Type B pancreatic cell (in vitro differentiated cells): ENCODE measurements at regions not wholly inside any gene's neighbourhood (a gene's known extent, or its start where the extent isn't known, plus 50 kb on each side); places are given as distances from the start of the nearest gene placed in this dataset.
"Not testable (repeated sequence)": the region's sequence is repeated elsewhere in the genome, so short reads cannot be mapped to it uniquely, and the experiment has no call there.

ENCODE experiments used
- DNase-seq: peaks from one replicate; pipeline ENCODE4 v3.0.0; 2021; ENCODE audit warnings: mixed read lengths; ENCODE audit not compliant: unreplicated experiment; ENCODE audit errors: extremely low spot score
- H3K27ac Mint-ChIP-seq: 2 replicates; pipeline ENCODE4 v1.8.0; 2021; ENCODE audit warnings: mild to moderate bottlenecking, mixed read lengths
- H3K27me3 Mint-ChIP-seq: 2 replicates; pipeline ENCODE4 v1.8.0; 2021; ENCODE audit warnings: mixed read lengths
- H3K36me3 Mint-ChIP-seq: 2 replicates; pipeline ENCODE4 v1.8.0; 2021; ENCODE audit warnings: mixed read lengths
- H3K4me1 Mint-ChIP-seq: one replicate; pipeline ENCODE4 v1.8.0; 2021; ENCODE audit warnings: mixed read lengths; ENCODE audit not compliant: unreplicated experiment
- H3K4me3 Mint-ChIP-seq: 2 replicates; pipeline ENCODE4 v1.8.0; 2021; ENCODE audit warnings: mild to moderate bottlenecking, mixed read lengths
- H3K9me3 Mint-ChIP-seq: 2 replicates; pipeline ENCODE4 v1.8.0; 2021; ENCODE audit warnings: mixed read lengths
- TF ChIP-seq, protein P1 (sequence below): fragments of 200-600 bp; sonication (generic); conservative IDR thresholded peaks from 2 replicates; pipeline ENCODE4 v1.5.0; 2021; ENCODE audit warnings: antibody characterized with exemption, mild to moderate bottlenecking

DNA sequence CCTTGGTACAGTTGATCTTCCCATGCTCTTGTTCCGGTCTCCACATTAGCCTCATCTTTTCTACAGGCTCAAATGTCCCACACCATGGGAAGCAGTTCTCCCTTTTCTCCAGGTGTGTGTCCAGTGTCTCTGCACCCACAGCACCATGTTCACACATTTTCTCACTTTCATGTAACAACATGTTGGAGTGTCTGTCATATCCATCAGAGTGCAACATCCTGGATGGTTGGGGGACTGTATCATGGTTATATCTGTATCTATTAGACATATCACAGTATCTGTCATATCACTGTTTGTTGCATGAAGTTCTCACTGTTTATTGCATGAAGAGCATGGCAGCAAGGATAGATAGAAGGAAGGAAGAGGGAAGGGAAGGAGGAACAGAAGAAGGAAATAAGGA is 635.6 kb downstream of the EPM2A start:
- no peaks in the 10 kb centered on the region for H3K36me3 Mint-ChIP-seq
- no peak for DNase-seq
- no peak overlapping the region for H3K4me3 Mint-ChIP-seq

DNA sequence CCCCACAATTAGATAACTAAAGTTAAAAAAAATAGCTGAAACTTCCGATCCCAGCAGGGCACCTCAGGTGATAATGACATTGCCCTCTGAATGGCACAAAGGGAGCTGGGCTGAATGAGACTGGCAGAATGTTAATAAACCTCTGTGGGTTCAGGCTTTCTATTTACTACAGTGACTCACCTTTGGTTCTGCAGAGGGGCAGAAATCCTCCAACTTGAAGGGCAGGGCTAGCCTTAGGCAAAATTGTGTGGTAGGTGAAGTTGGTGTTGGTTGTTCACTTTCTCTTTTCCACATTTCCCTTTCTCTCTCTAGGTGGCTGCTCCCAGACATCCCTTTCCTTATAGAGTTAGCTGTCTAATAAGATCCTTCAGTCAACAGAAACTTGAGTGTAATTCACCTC is 625.2 kb downstream of the EPM2A start:
- Mint-ChIP-seq H3K27ac (no peak overlapping the region), H3K27me3 (peaks cover 41% of the 10 kb centered on the region), H3K36me3 (no peaks in the 10 kb centered on the region), H3K4me1 (no peaks in the 10 kb centered on the region), H3K9me3 (no peaks in the 10 kb centered on the region), H3K4me3 (no peak overlapping the region)
- TF ChIP-seq, protein P1, sequence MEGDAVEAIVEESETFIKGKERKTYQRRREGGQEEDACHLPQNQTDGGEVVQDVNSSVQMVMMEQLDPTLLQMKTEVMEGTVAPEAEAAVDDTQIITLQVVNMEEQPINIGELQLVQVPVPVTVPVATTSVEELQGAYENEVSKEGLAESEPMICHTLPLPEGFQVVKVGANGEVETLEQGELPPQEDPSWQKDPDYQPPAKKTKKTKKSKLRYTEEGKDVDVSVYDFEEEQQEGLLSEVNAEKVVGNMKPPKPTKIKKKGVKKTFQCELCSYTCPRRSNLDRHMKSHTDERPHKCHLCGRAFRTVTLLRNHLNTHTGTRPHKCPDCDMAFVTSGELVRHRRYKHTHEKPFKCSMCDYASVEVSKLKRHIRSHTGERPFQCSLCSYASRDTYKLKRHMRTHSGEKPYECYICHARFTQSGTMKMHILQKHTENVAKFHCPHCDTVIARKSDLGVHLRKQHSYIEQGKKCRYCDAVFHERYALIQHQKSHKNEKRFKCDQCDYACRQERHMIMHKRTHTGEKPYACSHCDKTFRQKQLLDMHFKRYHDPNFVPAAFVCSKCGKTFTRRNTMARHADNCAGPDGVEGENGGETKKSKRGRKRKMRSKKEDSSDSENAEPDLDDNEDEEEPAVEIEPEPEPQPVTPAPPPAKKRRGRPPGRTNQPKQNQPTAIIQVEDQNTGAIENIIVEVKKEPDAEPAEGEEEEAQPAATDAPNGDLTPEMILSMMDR, result no peak
- no peak for DNase-seq

More for the DNA sequence above, 635.6 kb downstream of the EPM2A start:
- no peak overlapping the region for H3K27ac Mint-ChIP-seq
- TF ChIP-seq, protein P1, result no peak
- peaks cover 5% of the 10 kb centered on the region for H3K9me3 Mint-ChIP-seq
- no peaks in the 10 kb centered on the region for H3K4me1 Mint-ChIP-seq
- no peaks in the 10 kb centered on the region for H3K27me3 Mint-ChIP-seq

DNA sequence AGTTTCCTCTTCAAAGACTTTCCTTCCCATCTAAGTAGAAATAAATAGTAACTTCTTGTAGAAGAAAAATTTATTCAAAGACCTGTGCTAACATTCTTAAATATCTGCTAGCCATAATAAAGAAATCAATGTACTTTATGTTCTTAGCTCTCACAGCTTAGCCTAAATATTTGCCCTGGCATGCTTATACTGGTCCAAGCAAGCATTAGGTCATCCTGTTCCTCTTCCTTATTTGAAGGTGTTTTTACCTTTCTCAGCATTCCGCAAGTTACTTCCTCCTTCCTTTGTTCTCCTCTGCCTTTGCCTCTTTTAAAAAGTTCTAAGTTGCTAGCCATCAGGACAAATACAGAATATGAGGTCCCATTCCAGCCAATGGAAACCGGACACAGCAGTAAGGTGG is 623.9 kb downstream of the EPM2A start:
- H3K9me3 Mint-ChIP-seq, H3K4me1 Mint-ChIP-seq, H3K4me3 Mint-ChIP-seq, H3K36me3 Mint-ChIP-seq, DNase-seq, H3K27ac Mint-ChIP-seq: not testable (repeated sequence)
- H3K27me3 Mint-ChIP-seq, result peaks cover 41% of the 10 kb centered on the region

- no peaks in the 10 kb centered on the region for H3K36me3 Mint-ChIP-seq
- H3K4me1 Mint-ChIP-seq, result no peaks in the 10 kb centered on the region
- TF ChIP-seq, protein P1, result no peak
- peaks cover 35% of the 10 kb centered on the region for H3K27me3 Mint-ChIP-seq
- no peak overlapping the region for H3K4me3 Mint-ChIP-seq
- H3K9me3 Mint-ChIP-seq, result no peaks in the 10 kb centered on the region
- H3K27ac Mint-ChIP-seq, result no peak overlapping the region
- DNase-seq, result no peak
Measured at GRCh38 chr6:145112711-145113148, 622.6 kb downstream of the EPM2A start.

DNA sequence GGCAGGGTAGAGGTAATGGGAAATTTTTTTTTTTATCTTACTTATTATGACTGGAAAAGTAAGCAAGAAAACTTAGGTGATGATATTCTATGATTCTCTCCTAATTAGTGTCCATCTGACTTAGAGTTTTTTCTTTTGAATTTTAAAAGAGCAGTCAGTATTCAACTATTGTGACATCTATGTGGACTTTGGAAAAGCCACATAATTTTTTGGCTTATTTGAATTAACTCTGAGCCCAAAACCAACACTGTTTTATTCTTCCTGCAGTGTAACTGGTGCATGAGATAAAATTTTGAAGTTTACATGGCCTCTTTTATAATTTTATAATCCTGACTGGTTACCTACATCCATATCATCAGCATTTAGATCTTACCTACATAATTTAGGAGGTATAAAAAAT is 619.7 kb downstream of the EPM2A start:
- TF ChIP-seq, protein P1, result no peak
- no peak overlapping the region for H3K27ac Mint-ChIP-seq
- H3K9me3 Mint-ChIP-seq, result no peaks in the 10 kb centered on the region
- no peak overlapping the region for H3K4me3 Mint-ChIP-seq
- DNase-seq, result no peak
- no peaks in the 10 kb centered on the region for H3K4me1 Mint-ChIP-seq
- no peaks in the 10 kb centered on the region for H3K36me3 Mint-ChIP-seq
- peaks cover 35% of the 10 kb centered on the region for H3K27me3 Mint-ChIP-seq

GRCh38 chr6:145116591-145117178 is 618.6 kb downstream of the EPM2A start:
- H3K27me3 Mint-ChIP-seq, result peaks cover 32% of the 10 kb centered on the region
- TF ChIP-seq, protein P1, result no peak
- DNase-seq, result no peak
- H3K9me3 Mint-ChIP-seq, result no peaks in the 10 kb centered on the region
- H3K36me3 Mint-ChIP-seq, result no peaks in the 10 kb centered on the region
- H3K4me1 Mint-ChIP-seq, result no peaks in the 10 kb centered on the region
- H3K27ac Mint-ChIP-seq, result no peak overlapping the region
- no peak overlapping the region for H3K4me3 Mint-ChIP-seq
